ENCODE measurements at regions not wholly inside any gene's neighbourhood (a gene's known extent, or its start where the extent isn't known, plus 50 kb on each side); places are given as distances from the start of the nearest gene placed in this dataset.

DNA sequence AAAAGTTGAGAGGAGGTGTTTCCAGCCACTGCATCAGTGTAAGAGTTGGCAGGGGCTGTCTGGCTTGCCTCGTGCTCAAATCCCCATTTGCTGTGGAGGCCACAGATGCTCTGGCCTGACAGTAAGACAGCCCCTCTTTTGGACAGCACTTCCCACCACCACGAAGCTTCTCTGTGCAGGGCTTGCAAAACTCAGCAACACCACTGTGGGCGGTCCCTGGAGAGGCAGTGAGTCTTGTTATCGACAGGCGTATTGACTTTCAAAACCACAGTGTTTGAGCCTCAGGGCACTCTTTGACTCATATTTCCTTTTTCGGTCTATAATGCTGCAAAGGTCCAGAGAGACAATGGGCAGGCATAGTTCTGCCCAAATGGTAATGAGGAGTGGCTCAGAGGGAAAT, 539.5 kb downstream of the EBF1 start:
- DNase-seq = no peak
- no peak for ATAC-seq (replicated peaks)

DNA sequence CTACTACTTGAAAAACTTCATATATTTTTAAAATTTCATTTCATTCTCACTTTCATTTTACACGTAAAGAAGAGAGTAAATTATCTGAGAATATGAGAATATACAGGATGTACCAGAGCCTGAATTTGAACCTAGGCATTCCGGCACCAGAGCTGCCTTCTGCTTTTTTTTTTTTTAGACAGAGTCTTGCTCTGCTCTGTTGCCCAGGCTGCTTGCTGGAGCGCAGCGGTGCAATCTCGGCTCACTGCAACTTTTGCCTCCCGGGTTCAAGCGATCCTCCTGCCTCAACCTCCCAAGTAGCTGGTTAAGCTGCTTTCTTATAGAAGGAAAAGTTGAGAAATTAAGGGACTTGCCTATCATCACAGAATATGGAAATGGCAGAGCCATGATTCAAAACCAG, 540.1 kb downstream of the EBF1 start:
- Mint-ChIP-seq H3K4me1 (ENCODE audit: low read depth in 2 of 2) (no peaks in the 10 kb centered on the region), H3K4me3 (no peak overlapping the region), H3K27me3 (peaks cover 0 to under 1% of the 10 kb centered on the region in 2 donors), H3K36me3 (ENCODE audit: insufficient read depth) (no peaks in the 10 kb centered on the region), H3K27ac (no peak overlapping the region), H3K9me3 (peaks cover 0 to 6% of the 10 kb centered on the region in 2 donors)
- no peak for DNase-seq
- no peak for ATAC-seq (replicated peaks)

More for the DNA sequence above, 539.5 kb downstream of the EBF1 start:
- no peaks in the 10 kb centered on the region for H3K36me3 Mint-ChIP-seq (ENCODE audit: insufficient read depth)
- H3K4me3 Mint-ChIP-seq = no peak overlapping the region
- H3K9me3 Mint-ChIP-seq = peaks cover 0 to 6% of the 10 kb centered on the region in 2 donors
- no peaks in the 10 kb centered on the region for H3K27me3 Mint-ChIP-seq
- no peak overlapping the region for H3K27ac Mint-ChIP-seq
- H3K4me1 Mint-ChIP-seq (ENCODE audit: low read depth in 2 of 2) = no peaks in the 10 kb centered on the region

DNA sequence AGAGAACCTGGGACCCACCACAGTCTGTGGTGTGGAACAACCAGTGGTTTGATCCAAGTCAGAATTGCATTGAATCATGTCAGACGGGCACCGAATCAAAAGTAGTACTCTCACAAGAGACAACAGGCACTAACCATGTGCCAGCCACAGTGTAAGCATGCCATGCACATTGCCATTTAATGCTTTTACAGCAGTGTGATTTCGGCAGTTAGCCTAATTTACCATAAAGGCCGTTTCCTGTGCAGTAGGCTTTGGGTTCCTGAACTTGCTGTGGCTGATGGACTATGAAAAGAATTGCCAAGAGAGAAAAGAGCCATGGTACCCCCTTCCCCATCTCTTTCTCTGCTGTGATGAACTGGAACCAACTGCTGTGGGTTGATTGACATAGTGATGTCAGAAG, 540.6 kb downstream of the EBF1 start:
- peaks cover 0 to 5% of the 10 kb centered on the region in 2 donors for H3K27me3 Mint-ChIP-seq
- peaks cover 0 to 6% of the 10 kb centered on the region in 2 donors for H3K9me3 Mint-ChIP-seq
- no peak for ATAC-seq (replicated peaks)
- H3K36me3 Mint-ChIP-seq (ENCODE audit: insufficient read depth) = no peaks in the 10 kb centered on the region
- no peaks in the 10 kb centered on the region for H3K4me1 Mint-ChIP-seq (ENCODE audit: low read depth in 2 of 2)
- DNase-seq = no peak
- no peak overlapping the region for H3K4me3 Mint-ChIP-seq
- H3K27ac Mint-ChIP-seq = no peak overlapping the region

DNA sequence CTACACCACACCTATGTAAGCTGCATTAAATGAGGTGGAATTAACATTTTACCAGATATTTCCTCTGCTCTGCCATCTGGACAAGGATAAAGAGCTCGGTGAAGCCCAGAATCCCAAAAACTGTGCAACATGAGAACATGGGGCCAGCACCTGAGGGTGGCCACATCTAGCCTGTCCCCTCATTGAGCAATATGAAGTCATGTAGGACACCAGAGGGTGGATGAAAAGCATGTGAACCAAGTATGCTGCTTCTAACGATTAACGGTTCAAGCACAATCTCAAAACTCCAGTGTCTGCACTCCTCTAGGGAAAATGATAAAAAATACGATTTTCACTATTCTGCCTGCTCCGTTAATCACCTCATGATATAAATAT, 545.8 kb downstream of the EBF1 start:
- no peaks in the 10 kb centered on the region for H3K36me3 Mint-ChIP-seq (ENCODE audit: insufficient read depth)
- no peak for ATAC-seq (replicated peaks)
- peaks cover 0 to 6% of the 10 kb centered on the region in 2 donors for H3K9me3 Mint-ChIP-seq
- no peak overlapping the region for H3K4me3 Mint-ChIP-seq
- no peak overlapping the region for H3K27ac Mint-ChIP-seq
- no peak for DNase-seq
- peaks cover 0 to 5% of the 10 kb centered on the region in 2 donors for H3K27me3 Mint-ChIP-seq
- no peaks in the 10 kb centered on the region for H3K4me1 Mint-ChIP-seq (ENCODE audit: low read depth in 2 of 2)

GRCh38 chr5:158553195-158553961, 546.3 kb downstream of the EBF1 start:
- Mint-ChIP-seq H3K9me3 (peaks cover 0 to 6% of the 10 kb centered on the region in 2 donors), H3K4me3 (no peak overlapping the region), H3K36me3 (ENCODE audit: insufficient read depth) (no peaks in the 10 kb centered on the region), H3K27ac (no peak overlapping the region), H3K27me3 (peaks cover 0 to 5% of the 10 kb centered on the region in 2 donors), H3K4me1 (ENCODE audit: low read depth in 2 of 2) (no peaks in the 10 kb centered on the region)
- ATAC-seq (replicated peaks) (no peak), DNase-seq (no peak)

GRCh38 chr5:158552241-158552640, 547.5 kb downstream of the EBF1 start:
- Mint-ChIP-seq H3K9me3 (peaks cover 1 to 2% of the 10 kb centered on the region in 2 donors), H3K4me1 (ENCODE audit: low read depth in 2 of 2) (no peaks in the 10 kb centered on the region), H3K27me3 (peaks cover 0 to 11% of the 10 kb centered on the region in 2 donors), H3K27ac (no peak overlapping the region), H3K4me3 (no peak overlapping the region), H3K36me3 (ENCODE audit: insufficient read depth) (no peaks in the 10 kb centered on the region)
- ATAC-seq (replicated peaks) (no peak), DNase-seq (no peak)

- Mint-ChIP-seq H3K9me3 (peaks cover 0 to 2% of the 10 kb centered on the region in 2 donors), H3K4me3 (no peak overlapping the region), H3K36me3 (ENCODE audit: insufficient read depth) (no peaks in the 10 kb centered on the region), H3K4me1 (ENCODE audit: low read depth in 2 of 2) (no peaks in the 10 kb centered on the region), H3K27me3 (peaks cover 0 to 7% of the 10 kb centered on the region in 2 donors), H3K27ac (no peak overlapping the region)
- ATAC-seq (replicated peaks) = no peak
- DNase-seq = no peak
Measured at GRCh38 chr5:158549311-158549710, 550.4 kb downstream of the EBF1 start.

GRCh38 chr5:158546748-158547147, 553.0 kb downstream of the EBF1 start:
- DNase-seq (no peak), ATAC-seq (replicated peaks) (no peak)
- no peak overlapping the region for H3K27ac Mint-ChIP-seq
- no peaks in the 10 kb centered on the region for H3K4me1 Mint-ChIP-seq (ENCODE audit: low read depth in 2 of 2)
- H3K4me3 Mint-ChIP-seq = no peak overlapping the region
- H3K27me3 Mint-ChIP-seq = peaks cover 0 to 5% of the 10 kb centered on the region in 2 donors
- H3K9me3 Mint-ChIP-seq = peaks cover 0 to 2% of the 10 kb centered on the region in 2 donors
- H3K36me3 Mint-ChIP-seq (ENCODE audit: insufficient read depth) = no peaks in the 10 kb centered on the region

GRCh38 chr5:158545949-158546530, 553.7 kb downstream of the EBF1 start:
- ATAC-seq (replicated peaks) = no peak
- Mint-ChIP-seq H3K4me3 (no peak overlapping the region), H3K36me3 (ENCODE audit: insufficient read depth) (no peaks in the 10 kb centered on the region), H3K9me3 (peaks cover 0 to 2% of the 10 kb centered on the region in 2 donors), H3K27me3 (peaks cover 0 to 5% of the 10 kb centered on the region in 2 donors), H3K4me1 (ENCODE audit: low read depth in 2 of 2) (no peaks in the 10 kb centered on the region), H3K27ac (no peak overlapping the region)
- DNase-seq = no peak

- H3K4me1 Mint-ChIP-seq (ENCODE audit: low read depth in 2 of 2) = no peaks in the 10 kb centered on the region
- DNase-seq = no peak
- ATAC-seq (replicated peaks) = no peak
Measured at GRCh38 chr5:158544388-158545339, 555.1 kb downstream of the EBF1 start.

GRCh38 chr5:158543539-158544387, 556.0 kb downstream of the EBF1 start:
- Mint-ChIP-seq H3K36me3 (ENCODE audit: insufficient read depth) (no peaks in the 10 kb centered on the region), H3K4me3 (no peak overlapping the region), H3K9me3 (peaks cover 0 to 2% of the 10 kb centered on the region in 2 donors), H3K27ac (no peak overlapping the region), H3K4me1 (ENCODE audit: low read depth in 2 of 2) (no peaks in the 10 kb centered on the region), H3K27me3 (peaks cover 5 to 13% of the 10 kb centered on the region in 2 donors)
- DNase-seq = no peak
- ATAC-seq (replicated peaks) = no peak

More at GRCh38 chr5:158544388-158545339, 555.1 kb downstream of the EBF1 start:
- Mint-ChIP-seq H3K36me3 (ENCODE audit: insufficient read depth) (no peaks in the 10 kb centered on the region), H3K27me3 (peaks cover 5 to 6% of the 10 kb centered on the region in 2 donors), H3K9me3 (peaks cover 0 to 2% of the 10 kb centered on the region in 2 donors), H3K27ac (no peak overlapping the region), H3K4me3 (no peak overlapping the region)

- no peak overlapping the region for H3K27ac Mint-ChIP-seq
- no peak for ATAC-seq (replicated peaks)
- H3K9me3 Mint-ChIP-seq = no peaks in the 10 kb centered on the region
- H3K36me3 Mint-ChIP-seq (ENCODE audit: insufficient read depth) = no peaks in the 10 kb centered on the region
- no peak for DNase-seq
- H3K27me3 Mint-ChIP-seq = peaks cover 5 to 13% of the 10 kb centered on the region in 2 donors
- H3K4me3 Mint-ChIP-seq = no peak overlapping the region
- no peaks in the 10 kb centered on the region for H3K4me1 Mint-ChIP-seq (ENCODE audit: low read depth in 2 of 2)
Measured at GRCh38 chr5:158541536-158542297, 558.0 kb downstream of the EBF1 start.

All from effector memory CD8-positive, alpha-beta T cell (primary cell).